ENCODE measurements at regions not wholly inside any gene's neighbourhood (a gene's known extent, or its start where the extent isn't known, plus 50 kb on each side); places are given as distances from the start of the nearest gene placed in this dataset.

DNA sequence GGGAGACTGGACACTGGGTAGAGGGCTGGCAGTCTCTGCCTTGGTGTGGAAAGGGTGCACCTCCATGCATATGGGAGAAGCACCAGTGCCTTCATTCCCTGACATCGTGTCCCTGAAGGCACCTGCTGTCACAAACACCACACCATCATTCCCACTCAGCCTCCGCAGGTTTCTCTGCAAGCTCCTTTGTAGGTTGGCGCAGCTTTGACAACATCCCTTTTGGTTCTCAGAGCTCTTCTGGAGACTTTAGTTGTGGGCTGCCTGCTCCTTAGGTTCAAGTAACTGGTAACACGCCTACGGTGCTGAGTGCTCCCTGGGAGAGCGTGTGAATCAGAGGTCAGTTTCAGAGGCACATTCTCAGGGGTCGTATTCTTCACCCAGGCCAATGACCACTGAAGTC, 50.2 kb upstream of the TULP4 start:
- TF ChIP-seq, protein P1, sequence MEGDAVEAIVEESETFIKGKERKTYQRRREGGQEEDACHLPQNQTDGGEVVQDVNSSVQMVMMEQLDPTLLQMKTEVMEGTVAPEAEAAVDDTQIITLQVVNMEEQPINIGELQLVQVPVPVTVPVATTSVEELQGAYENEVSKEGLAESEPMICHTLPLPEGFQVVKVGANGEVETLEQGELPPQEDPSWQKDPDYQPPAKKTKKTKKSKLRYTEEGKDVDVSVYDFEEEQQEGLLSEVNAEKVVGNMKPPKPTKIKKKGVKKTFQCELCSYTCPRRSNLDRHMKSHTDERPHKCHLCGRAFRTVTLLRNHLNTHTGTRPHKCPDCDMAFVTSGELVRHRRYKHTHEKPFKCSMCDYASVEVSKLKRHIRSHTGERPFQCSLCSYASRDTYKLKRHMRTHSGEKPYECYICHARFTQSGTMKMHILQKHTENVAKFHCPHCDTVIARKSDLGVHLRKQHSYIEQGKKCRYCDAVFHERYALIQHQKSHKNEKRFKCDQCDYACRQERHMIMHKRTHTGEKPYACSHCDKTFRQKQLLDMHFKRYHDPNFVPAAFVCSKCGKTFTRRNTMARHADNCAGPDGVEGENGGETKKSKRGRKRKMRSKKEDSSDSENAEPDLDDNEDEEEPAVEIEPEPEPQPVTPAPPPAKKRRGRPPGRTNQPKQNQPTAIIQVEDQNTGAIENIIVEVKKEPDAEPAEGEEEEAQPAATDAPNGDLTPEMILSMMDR (IDR thresholded peaks at IDR 0.05 in 2 of 3, conservative IDR thresholded peaks at IDR 0.05 in 1 of 3; ENCODE audit: borderline replicate concordance in 1 of 3, insufficient read depth in 1 of 3, low read depth in 2 of 3, low read length in 2 of 3): no peak
- TF ChIP-seq, protein P2, sequence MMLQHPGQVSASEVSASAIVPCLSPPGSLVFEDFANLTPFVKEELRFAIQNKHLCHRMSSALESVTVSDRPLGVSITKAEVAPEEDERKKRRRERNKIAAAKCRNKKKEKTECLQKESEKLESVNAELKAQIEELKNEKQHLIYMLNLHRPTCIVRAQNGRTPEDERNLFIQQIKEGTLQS (IDR thresholded peaks at IDR 0.05): no peak
- TF ChIP-seq POLR2AphosphoS5 (IDR thresholded peaks at IDR 0.05; ENCODE audit: low read depth, low read length): no peak
- no peak for TF ChIP-seq EZH2 (IDR thresholded peaks at IDR 0.05)
- TF ChIP-seq, protein P3, sequence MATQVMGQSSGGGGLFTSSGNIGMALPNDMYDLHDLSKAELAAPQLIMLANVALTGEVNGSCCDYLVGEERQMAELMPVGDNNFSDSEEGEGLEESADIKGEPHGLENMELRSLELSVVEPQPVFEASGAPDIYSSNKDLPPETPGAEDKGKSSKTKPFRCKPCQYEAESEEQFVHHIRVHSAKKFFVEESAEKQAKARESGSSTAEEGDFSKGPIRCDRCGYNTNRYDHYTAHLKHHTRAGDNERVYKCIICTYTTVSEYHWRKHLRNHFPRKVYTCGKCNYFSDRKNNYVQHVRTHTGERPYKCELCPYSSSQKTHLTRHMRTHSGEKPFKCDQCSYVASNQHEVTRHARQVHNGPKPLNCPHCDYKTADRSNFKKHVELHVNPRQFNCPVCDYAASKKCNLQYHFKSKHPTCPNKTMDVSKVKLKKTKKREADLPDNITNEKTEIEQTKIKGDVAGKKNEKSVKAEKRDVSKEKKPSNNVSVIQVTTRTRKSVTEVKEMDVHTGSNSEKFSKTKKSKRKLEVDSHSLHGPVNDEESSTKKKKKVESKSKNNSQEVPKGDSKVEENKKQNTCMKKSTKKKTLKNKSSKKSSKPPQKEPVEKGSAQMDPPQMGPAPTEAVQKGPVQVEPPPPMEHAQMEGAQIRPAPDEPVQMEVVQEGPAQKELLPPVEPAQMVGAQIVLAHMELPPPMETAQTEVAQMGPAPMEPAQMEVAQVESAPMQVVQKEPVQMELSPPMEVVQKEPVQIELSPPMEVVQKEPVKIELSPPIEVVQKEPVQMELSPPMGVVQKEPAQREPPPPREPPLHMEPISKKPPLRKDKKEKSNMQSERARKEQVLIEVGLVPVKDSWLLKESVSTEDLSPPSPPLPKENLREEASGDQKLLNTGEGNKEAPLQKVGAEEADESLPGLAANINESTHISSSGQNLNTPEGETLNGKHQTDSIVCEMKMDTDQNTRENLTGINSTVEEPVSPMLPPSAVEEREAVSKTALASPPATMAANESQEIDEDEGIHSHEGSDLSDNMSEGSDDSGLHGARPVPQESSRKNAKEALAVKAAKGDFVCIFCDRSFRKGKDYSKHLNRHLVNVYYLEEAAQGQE (IDR thresholded peaks at IDR 0.05; ENCODE audit: low read depth): no peak
- no peak for TF ChIP-seq TCF7L2 (IDR thresholded peaks at IDR 0.05; ENCODE audit: borderline replicate concordance, extremely low read depth, insufficient read depth, insufficient read length)
- no peak for TF ChIP-seq RAD21 (IDR thresholded peaks at IDR 0.05; ENCODE audit: low read depth)
- TF ChIP-seq, protein P4, sequence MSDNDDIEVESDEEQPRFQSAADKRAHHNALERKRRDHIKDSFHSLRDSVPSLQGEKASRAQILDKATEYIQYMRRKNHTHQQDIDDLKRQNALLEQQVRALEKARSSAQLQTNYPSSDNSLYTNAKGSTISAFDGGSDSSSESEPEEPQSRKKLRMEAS (IDR thresholded peaks at IDR 0.05): no peak
- TF ChIP-seq SP1 (IDR thresholded peaks at IDR 0.05; ENCODE audit: low read depth): no peak
- TF ChIP-seq POLR2A (IDR thresholded peaks at IDR 0.05; ENCODE audit: borderline replicate concordance, extremely low read depth, insufficient read depth, insufficient read length): no peak
- TF ChIP-seq ZNF274 (IDR thresholded peaks at IDR 0.05; ENCODE audit: low read depth, low read length): no peak
- no peak for TF ChIP-seq SRF (IDR thresholded peaks at IDR 0.05; ENCODE audit: low read depth)
- TF ChIP-seq EGR1 (IDR thresholded peaks at IDR 0.05; ENCODE audit: low read depth): no peak
- TF ChIP-seq EZH2phosphoT487 (IDR thresholded peaks at IDR 0.05; ENCODE audit: borderline replicate concordance): no peak
- TF ChIP-seq ELF1 (IDR thresholded peaks at IDR 0.05; ENCODE audit: borderline replicate concordance, low read depth): no peak
- TF ChIP-seq, protein P5, sequence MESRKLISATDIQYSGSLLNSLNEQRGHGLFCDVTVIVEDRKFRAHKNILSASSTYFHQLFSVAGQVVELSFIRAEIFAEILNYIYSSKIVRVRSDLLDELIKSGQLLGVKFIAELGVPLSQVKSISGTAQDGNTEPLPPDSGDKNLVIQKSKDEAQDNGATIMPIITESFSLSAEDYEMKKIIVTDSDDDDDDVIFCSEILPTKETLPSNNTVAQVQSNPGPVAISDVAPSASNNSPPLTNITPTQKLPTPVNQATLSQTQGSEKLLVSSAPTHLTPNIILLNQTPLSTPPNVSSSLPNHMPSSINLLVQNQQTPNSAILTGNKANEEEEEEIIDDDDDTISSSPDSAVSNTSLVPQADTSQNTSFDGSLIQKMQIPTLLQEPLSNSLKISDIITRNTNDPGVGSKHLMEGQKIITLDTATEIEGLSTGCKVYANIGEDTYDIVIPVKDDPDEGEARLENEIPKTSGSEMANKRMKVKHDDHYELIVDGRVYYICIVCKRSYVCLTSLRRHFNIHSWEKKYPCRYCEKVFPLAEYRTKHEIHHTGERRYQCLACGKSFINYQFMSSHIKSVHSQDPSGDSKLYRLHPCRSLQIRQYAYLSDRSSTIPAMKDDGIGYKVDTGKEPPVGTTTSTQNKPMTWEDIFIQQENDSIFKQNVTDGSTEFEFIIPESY (IDR thresholded peaks at IDR 0.05; ENCODE audit: extremely low read depth, insufficient replicate concordance, low read length): no peak
- intact Hi-C loops (cut with micrococcal nuclease): no loop called here
- no peak overlapping the region for H3K4me2 ChIP-seq (ENCODE audit: low read length)
- H3K4me3 ChIP-seq (replicated peaks in 1 of 2; ENCODE audit: low read depth in 1 of 2, low read length in 2 of 2): no peak overlapping the region
- no peaks in the 10 kb centered on the region for H3K9me3 ChIP-seq (ENCODE audit: control insufficient read depth in 1 of 2, insufficient read depth in 1 of 2, low read depth in 1 of 2, low read length in 2 of 2)
- ATAC-seq (no peak), DNase-seq (ENCODE audit: low read depth, low spot score) (no peak)
- no TSS peak for BruUV-seq (replicated peaks)
- H3K79me2 ChIP-seq (ENCODE audit: insufficient read depth, low read length): peaks cover 53% of the 10 kb centered on the region
- H3K9ac ChIP-seq (ENCODE audit: low read length): no peak overlapping the region
- H3K4me1 ChIP-seq (ENCODE audit: control insufficient read depth in 1 of 2, insufficient read depth in 2 of 2, low read length in 2 of 2): peaks cover 0 to 11% of the 10 kb centered on the region in 2 experiments; a peak in 1 of 4 replicates
- H3K9me2 ChIP-seq (ENCODE audit: insufficient read depth): no peaks in the 10 kb centered on the region
- H2AFZ ChIP-seq (ENCODE audit: low read depth, low read length, poor library complexity, severe bottlenecking): no peak overlapping the region
- ChIA-PET CTCF (interaction anchor here (1.5 kb wide), 1 partner anchor 41 kb away, joined by 3 read pairs; no protein-coding TSS in a partner anchor), POLR2A (no interaction called here), RAD21 (ENCODE audit: low non-redundant PET in 1 of 2, low total read pairs in 2 of 2, uncharacterized antibody in 2 of 2, unreplicated experiment in 2 of 2) (no interaction called here)
- no peaks in the 10 kb centered on the region; a peak in 1 of 4 replicates for H3K36me3 ChIP-seq (ENCODE audit: control insufficient read depth in 1 of 2, insufficient read depth in 2 of 2, low read length in 2 of 2)
- H3K27me3 ChIP-seq (ENCODE audit: insufficient read depth, low read length): no peaks in the 10 kb centered on the region
- H3K27ac ChIP-seq (ENCODE audit: low read depth, low read length): no peak overlapping the region
- peaks cover 4% of the 10 kb centered on the region; the same call in 1 of the 2 replicates for H4K20me1 ChIP-seq (ENCODE audit: insufficient read depth)

All from HCT116 (cell line).